GM19023 (cell line): ENCODE measurements at regions not wholly inside any gene's neighbourhood (a gene's known extent, or its start where the extent isn't known, plus 50 kb on each side); places are given as distances from the start of the nearest gene placed in this dataset.

Source experiments
- ATAC-seq: cut with Tn5 transposase; IDR thresholded peaks from one replicate; pipeline ENCODE4 v1.9.1; 2021; ENCODE audit warnings: mild to moderate bottlenecking, moderate library complexity; ENCODE audit not compliant: unreplicated experiment

DNA sequence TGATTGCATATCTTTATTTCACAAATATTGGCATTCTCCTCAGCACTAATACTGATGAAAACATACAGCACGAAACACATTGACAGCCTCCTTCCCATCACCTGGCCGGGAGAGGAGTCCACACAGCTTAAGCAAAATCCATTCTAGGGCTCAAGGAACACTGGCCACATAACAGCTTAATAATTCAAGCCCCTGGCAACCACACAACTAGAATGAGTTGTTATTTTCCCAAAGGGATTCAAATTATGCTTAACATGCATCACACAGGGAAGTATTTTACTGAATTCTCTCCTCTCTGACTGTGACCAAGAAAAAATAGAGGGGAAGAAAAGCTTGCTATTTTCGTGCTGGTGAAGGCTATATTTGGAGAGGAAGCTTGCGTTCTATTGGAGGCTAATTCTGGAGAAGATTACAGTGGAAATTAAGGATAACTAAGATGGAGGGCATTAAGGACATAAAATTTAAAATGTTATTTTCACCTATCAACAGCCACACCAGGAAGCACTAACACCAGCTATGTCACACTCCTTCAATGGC is 198.5 kb downstream of the ADGRG6 start:
- ATAC-seq: no peak

DNA sequence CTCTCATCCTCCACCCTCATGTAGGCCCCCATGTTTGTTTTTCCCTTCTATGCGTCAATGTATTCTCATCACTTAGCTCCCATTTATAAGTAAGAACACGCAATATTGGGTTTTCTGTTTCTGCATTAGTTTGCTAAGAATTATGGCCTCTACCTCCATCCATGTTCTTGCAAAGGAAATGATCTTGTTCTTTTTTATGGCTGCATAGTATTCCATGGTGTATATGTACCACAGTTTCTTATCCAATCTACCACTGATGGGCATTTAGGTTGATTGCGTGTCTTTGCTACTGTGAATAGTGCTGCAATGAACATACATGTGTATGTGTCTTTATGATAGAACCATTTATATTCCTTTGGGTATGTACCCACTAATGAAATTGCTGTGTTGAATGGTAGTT is 200.0 kb downstream of the ADGRG6 start:
- ATAC-seq: no peak

DNA sequence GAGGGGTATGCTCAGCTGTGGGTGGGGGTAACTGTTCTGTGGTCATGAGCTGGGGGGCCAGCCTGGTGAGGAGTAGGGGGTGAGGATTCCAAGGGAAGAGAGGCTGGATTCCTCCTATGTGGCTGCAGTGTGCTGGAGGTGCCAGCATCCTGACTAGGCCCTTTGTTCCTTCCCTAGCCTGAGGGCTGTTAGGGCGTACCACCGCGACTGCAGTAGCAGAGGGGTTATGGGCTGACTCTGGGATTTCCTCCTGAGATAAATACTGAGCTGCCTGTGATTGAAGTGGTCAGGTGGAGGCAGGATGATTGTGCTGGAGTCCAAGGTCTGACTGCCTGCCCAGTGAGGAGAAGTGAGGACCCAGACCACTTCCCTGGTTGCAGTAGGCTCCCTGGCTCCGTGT is 205.3 kb downstream of the ADGRG6 start:
- ATAC-seq: no peak

DNA sequence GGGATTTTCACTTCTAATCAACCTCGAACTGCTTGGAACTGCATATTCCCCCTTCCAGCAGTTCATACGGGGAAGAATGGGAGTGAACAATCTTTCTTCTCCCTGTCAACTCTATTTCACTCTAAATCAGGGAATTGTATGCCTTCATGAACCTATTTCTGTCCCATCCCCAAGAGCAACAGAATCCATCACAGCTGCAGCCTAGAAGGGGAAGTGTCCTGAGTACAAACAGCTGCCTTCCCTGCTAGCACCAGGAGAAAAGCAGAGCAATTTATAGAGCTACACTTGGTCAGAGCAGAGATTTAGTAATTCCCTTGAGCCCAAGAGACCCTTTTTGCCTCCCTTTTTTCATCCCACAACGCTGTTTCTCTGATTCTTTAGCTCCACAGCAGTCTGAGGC is 208.4 kb downstream of the ADGRG6 start:
- ATAC-seq: no peak

DNA sequence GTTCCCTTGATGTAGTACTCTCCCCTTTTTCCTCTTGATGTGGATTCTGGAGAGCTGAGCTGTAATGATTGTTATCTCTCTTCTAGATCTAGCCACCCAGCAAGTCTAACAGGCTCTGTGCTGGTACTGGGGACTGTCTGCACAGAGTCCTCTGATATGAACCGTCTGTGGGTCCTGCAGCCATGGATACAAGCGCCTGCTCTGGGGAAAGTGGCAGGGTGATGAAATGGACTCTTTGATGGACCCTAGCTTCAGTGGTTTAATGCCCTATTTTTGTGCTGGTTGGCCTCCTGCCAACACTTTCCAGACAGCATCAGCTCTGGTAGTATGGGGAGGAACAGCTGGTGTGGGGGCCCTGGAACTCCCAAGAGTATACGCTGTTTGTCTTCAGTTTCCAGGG is 216.3 kb downstream of the ADGRG6 start:
- no peak for ATAC-seq

DNA sequence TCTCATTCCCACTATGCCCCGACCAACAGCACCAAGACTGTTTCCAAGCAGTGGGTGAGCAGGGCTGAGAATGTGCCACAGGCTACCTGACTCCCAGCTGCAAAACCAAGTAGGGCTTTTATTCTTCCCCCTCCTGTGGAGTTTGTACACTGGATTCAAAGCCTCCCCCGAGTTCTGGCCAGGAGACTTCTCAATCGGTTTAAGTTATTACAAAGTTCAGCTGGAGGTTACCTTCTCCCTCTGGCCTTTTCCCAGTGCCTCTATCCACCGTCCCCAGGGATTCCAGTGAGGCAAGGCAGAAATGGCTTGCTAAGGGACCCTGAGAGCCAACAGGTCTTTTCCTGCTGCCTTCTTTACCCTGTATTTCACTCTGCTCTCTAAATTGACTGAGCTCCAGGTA is 217.0 kb downstream of the ADGRG6 start:
- ATAC-seq: no peak

DNA sequence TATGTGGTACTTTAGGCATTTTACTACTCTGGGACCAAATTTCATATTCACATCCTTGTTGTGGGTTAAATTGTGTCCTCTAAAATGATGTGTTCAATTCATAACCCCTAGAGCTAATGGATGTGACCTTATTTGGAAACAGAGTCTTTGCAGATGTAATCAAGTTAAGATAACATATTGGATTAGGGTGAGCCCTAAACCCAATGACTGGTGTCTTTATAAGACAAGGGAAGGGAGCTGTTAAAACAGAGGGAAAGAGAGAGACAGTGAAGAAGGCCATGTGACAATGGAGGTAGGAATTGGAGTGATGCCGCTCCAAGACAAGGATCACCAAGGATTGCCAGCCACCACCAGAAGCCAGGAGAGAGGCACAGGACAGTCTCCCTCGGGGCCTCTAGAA is 220.0 kb downstream of the ADGRG6 start:
- no peak for ATAC-seq

DNA sequence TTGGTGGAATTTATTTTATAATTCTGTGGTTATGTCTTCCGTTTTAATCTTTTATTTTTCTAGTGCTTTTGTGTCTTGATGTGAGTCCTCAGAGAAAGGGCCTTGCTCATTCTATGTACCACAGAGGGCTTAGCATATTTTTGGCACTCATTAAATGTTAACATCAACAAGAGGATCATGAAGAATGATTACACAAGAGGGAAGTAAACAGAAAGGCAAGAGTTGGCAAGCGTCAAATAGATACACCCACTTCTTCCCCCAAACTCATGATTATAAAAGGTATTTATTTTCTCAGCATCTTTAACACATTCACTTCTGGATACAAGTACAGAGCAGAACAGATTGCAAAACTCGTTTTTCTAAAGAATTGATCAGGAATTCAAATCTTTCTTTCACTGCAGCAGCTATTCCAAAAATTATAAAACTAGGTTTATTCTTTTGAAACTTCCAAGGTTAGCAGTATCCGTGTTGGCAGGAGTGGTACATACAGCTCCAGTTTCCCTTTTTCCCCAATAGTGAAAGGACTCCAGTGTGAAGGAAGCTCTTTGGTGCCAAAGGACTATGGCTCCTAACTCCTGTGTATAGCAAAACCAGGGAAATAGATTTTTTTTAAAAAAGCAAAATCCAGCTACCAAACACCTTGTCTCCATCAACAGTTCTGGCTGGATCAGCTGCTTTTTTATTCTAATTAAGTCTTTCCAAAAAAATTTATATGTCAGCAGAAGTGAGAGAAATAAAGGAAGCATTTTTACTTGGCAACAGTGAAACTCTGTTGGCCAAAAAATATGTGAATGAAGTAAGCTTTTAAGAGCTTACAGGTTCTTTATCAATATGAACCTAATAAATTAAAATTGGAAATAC is 221.9 kb downstream of the ADGRG6 start:
- no peak for ATAC-seq

DNA sequence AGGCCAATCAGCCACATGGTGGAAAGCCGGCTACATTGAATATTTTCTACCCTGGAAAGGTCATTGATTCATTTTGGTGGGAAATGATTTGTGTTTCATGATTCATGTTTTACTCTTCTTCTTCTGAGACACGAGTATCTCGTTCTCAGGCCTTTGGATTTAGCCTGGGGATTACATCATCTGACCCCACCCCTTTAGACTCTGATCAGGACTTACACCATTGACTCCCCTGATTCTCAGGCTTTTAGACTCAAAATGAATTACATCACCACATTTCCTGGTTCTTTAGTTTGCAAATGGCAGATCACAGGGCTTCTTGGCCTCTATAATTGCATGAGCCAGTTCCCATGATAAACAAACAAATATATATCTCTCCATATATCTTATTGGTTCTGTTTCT is 228.8 kb downstream of the ADGRG6 start:
- ATAC-seq: no peak

DNA sequence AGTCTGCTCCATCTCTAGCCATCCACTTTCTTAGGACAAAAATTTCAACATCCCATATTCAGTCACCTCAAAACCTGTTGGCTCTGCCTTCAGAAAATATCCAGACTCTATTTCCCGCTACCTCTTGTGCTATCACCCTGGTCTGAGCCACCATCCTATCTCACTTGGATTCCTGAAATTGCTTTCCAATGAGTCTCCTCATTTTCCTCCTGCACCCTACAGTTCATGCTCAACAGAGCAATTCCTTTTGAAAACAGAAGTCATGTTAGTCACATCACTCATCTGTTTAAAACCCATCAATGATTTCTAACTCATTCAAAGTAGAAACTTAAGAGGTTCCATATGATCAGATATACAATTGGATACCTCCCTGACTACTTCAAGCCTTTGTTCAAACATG is 229.9 kb downstream of the ADGRG6 start:
- no peak for ATAC-seq

DNA sequence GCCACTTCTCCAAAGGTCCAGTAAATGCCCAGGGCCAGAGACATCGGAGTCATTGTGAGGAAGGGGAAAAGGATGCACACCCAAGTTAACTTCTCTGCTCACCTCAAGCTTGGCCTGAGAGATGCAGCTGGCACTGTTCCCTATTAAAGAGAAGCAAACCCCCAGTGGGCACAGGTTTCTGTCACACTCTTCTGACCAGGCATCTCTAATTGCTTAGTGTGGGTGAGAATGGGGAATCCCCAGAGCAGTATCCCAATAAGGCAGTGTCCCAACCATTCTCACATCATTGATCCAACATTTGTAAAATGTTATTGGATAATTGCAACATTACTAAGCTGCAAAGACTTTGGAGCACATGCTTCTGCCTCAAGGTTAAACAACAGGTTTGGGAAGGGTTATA is 232.3 kb downstream of the ADGRG6 start:
- ATAC-seq: no peak

DNA sequence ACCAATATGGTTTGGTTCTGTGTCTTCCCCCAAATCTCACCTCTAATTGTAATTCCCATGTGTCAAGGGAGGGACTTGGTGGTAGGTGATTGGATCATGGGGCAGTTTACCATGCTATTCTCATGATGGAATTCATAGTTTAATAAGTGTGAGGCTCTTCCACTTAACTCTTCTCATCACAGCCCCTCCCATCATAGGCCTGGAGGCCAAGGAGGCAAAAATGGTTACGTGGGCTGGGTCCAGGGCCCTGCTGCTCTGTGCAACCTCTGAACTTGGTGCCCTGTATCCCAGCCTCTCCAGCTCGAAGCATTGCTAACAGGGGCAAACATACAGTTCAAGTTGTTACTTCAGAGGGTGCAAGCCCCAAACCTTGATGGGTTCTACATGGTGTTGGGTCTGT is 232.7 kb downstream of the ADGRG6 start:
- no peak for ATAC-seq

DNA sequence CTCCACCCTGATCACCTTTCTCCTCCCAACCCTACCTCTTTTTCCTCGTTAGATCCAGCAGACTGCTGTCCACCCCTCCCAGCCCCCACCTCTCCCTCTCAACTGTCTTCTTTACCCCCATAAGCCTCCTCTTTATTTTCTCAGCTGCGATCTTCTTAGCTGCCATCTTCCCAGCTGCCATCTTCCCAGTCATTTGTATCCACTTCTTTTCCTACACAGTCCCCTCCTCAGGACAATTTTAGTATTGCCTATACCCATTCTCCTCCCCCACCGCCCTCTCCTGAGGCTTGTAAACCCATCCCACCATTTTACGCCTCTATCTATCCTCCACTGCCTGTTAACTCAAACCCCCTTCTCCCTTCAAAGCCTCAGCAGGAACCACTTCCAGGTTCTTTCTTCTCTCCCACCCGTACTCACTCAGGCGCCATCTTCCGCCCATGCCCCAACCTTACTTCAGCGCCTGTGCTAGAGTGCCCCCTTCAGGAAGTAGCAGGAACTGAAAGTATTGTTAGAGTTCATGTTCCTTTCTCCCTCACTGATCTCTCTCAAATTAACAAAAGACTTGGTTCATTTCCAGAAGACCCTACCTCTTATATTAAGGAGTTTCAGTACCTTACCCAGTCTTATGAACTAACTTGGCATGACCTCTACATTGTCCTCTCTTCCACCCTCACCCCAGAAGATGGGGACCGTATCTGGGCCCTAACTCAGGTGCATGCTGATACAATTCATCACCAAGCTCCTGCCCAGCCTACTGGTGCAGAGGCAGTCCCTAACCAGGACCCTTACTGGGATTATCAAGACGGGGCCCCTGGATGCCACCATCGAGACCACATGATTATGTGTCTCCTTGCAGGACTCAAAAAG is 236.0 kb downstream of the ADGRG6 start:
- no peak for ATAC-seq

DNA sequence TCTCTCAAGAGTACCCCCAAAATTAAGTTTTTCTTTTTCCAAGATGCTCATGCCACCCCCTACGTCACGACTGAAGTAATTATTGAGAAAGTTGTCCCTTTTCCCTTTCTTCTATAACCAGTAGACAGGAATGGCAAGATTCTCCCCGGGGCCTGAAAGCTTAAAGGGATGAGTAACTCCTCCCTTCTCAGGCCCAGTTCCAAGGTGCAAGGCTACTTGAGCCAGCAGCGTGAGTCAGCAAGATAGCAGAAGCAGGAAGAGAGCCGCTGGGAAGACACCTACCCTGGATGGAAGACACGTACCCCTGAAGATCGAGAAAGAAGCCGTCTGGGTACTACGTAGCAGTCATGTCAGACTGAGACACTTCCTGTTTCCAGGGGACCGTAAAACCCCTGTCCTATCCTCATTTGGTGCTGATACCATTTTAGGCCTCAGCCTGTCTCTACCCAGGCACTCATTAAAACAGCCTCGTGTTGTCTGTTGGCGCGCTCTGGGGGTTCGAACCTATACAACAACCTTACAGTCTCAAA is 241.0 kb downstream of the ADGRG6 start:
- ATAC-seq: no peak

DNA sequence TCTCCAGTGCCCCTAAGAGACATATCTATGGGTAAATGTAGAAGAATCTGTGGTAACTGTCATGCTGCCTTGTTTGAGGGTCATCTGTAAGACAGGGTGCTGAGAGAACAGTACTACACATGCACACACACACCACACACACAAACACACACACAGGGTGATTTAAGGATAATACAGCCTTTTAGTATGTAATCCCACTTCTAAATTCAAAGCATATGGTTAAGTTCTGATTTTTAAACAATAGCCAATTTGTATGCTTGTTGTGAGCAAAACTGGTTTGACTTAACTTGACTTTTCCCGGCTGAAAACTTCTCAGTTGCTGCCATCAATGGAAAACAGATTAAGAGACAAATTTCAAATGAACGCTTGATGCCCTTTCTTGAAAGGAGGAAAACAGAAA is 241.8 kb downstream of the ADGRG6 start:
- no peak for ATAC-seq

DNA sequence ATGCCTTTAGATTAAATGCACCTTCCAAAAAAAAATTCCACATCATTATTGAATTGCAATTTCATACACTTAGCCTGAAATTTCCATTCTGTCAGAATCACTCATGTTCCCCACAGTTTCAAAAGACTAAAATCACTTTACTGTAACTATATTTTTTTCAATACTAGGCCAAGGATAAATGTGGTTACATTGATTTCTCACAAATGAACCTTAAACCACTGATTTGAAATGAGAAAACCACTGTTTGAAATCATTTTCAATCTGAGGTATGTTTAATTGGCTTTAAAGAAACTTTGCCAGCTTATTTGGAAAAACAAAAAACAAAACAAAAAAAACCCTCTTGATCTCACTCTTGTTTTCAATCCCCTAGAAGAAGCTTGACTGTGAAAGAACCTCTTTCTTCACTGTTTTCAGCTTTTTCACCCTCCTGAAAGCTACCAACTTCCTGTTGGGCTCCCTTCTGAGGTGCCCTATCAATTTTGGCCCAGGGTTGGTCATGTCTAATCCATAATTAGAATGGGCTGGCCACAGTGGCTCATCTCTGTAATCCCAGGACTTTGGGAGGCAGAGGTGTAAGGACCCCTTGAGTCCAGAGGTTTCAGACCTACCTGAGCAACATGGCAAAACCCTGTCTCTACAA is 242.5 kb downstream of the ADGRG6 start:
- no peak for ATAC-seq

DNA sequence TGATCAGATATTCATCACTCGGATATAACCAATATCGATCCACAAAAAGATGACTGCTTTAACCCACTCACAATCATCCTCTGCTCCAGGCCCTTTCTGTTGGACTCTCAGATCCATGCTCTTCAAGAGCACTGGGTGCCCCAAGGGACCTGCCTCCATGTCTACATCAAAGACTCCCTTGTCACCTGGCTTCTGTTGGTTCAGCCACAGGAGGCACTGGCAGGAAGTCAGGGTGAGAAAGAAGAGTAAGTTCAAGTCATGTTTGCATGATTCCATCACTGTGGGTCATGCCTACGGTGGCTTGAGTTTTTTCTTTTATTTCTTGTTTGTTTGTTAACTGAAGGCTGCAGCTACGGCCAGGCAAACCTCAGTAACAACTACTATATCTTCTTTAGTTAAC is 243.3 kb downstream of the ADGRG6 start:
- ATAC-seq: no peak

DNA sequence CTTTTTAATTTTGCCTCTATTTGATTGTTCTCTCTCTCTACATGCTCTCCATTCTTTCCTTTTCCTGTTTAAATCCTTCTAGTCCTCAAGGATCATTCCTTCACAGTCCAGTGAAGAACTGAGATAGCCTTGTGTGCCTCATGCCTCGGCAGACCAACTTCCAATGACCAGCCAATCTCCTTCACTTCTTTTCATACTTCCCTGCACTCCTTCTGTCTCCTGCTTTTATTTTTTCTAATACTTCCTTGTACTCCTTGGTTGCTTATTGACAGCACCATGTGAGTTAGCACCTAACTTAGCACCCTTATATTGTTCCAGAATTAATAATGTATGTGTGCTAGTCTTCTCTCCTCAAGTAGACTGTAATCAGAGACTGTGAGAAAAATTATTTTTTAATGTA is 246.8 kb downstream of the ADGRG6 start:
- ATAC-seq: no peak

DNA sequence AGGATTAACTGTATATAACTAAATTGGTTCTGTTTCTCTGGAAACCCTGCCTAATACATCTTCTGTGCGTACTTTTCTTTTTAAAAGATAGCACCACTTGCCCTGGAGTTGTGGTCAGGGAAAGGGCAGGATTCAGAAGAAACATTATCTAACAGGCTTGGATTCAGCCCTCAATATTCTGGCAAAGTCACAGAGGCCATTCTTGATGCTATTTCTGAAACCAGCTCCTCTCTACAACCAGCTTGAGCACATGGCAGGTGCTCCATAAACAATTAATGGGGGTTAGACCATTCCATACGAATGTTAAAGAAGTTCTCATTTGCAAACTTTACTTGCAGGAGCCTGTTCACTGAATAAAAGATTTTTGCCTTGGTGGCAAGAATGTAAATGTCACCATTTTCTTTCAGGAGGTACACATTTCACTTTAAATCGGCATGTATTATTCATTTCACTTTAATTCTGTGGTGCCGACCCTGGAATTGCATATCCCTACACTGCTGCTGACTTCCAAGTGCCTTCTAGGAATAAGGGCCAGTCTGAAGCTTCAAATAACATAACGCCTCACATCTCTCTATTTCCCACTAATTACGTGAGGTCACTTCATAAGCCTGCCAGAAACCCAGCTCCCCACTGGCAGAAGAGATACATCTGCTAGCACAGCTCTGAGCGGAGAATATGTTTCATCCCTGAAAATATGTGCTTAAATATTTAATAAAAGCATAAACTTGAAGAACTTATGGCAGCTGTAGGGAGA is 248.7 kb downstream of the ADGRG6 start:
- no peak for ATAC-seq

DNA sequence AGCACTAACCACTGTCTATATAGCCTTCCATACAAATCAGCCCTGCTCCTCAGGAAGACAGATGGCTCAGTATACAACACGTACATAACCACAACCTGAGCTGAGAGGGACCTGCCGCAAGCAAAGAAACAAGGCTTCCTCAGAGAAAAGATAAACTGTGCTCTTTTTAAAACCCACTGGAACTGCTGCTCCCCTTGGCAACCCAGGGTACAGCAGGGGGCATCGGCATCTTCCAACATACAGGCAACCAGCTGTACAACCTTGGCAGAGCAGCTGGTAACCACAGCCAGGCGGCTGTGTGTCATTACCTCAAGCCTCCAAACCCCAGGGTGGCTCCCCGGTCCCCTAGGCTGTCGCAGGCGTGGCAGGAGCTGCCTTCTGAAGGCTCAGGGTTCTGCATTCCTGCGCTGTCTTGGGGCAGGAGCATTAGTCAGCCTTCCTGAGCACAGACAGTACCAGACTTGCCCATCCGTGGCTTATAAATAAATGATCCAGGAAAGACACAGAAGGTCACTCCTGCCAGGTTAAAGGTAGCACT is 249.5 kb downstream of the ADGRG6 start:
- no peak for ATAC-seq
